SK-N-SH (cell line): ENCODE measurements at regions not wholly inside any gene's neighbourhood (a gene's known extent, or its start where the extent isn't known, plus 50 kb on each side); places are given as distances from the start of the nearest gene placed in this dataset.

Experiments used
- CTCF ChIA-PET: fragments of 300-600, 350-600 bp; formaldehyde crosslinking; extraction: SDS; loops from one replicate; lab custom pipeline; 2021; lab: Yijun Ruan, JAX
- POLR2A ChIA-PET: fragments of 350-600 bp; sonication (Branson Sonifier 250); formaldehyde crosslinking; extraction: SDS; loops from one replicate; lab custom pipeline; 2020; ENCODE audit warnings: antibody characterized with exemption, inconsistent platforms; lab: Yijun Ruan, JAX
- DNase-seq: peaks from one replicate; pipeline ENCODE4 v3.0.0; 2012
- H2AFZ ChIP-seq: fragments of 200-600 bp; sonication (generic); 2 replicates; pipeline ENCODE4 v1.8.1; 2016; ENCODE audit warnings: antibody characterized with exemption, mild to moderate bottlenecking, low read depth
- H3F3A ChIP-seq: fragments of 200-600 bp; sonication (generic); replicated peaks from 2 replicates; pipeline ENCODE3; 2016; ENCODE audit warnings: antibody characterized with exemption, mild to moderate bottlenecking; ENCODE audit not compliant: insufficient read depth
- H3K27ac ChIP-seq, 2 experiments: fragments of 200-500 bp in 1 of 2; fragments of 200-600 bp in 1 of 2; sonication (Bioruptor generic) in 1 of 2; sonication (generic), shearing (Covaris generic) in 1 of 2; 2 replicates each; pipeline versions ENCODE4 v1.5.1 to v1.6.1; 2014 to 2016; ENCODE audit warnings: low read depth in 2 of 2, inconsistent platforms in 1 of 2, low read length in 1 of 2, mild to moderate bottlenecking in 1 of 2, mixed read lengths in 1 of 2
- H3K27me3 ChIP-seq: fragments of 200-600 bp; sonication (generic), shearing (Covaris generic); 2 replicates; pipeline ENCODE4 v1.6.1; 2016; ENCODE audit warnings: mixed run types; ENCODE audit not compliant: insufficient read depth
- H3K36me3 ChIP-seq, 2 experiments: fragments of 200-500 bp in 1 of 2; fragments of 200-600 bp in 1 of 2; sonication (Bioruptor generic) in 1 of 2; sonication (generic) in 1 of 2; replicated peaks in 1 of 2; 2 replicates each; pipeline versions ENCODE3 to v1.5.1; 2014 to 2016; ENCODE audit warnings: low read length in 1 of 2, mild to moderate bottlenecking in 1 of 2; ENCODE audit not compliant: insufficient read depth in 2 of 2, control insufficient read depth in 1 of 2
- H3K4me1 ChIP-seq, 2 experiments: fragments of 200-500 bp in 1 of 2; fragments of 200-600 bp in 1 of 2; sonication (Bioruptor generic) in 1 of 2; sonication (generic), shearing (Covaris generic) in 1 of 2; 2 replicates each; pipeline versions ENCODE4 v1.5.1 to v1.6.1; 2014 to 2016; ENCODE audit warnings: low read depth in 1 of 2, low read length in 1 of 2, mixed run types in 1 of 2; ENCODE audit not compliant: insufficient read depth in 2 of 2, control insufficient read depth in 1 of 2
- H3K4me2 ChIP-seq: fragments of 200-600 bp; sonication (generic), shearing (Covaris generic); 2 replicates; pipeline ENCODE4 v1.6.1; 2017; ENCODE audit warnings: mixed run types
- H3K4me3 ChIP-seq, 2 experiments: fragments of 200-500 bp in 1 of 2; fragments of 200-600 bp in 1 of 2; sonication (Bioruptor generic) in 1 of 2; sonication (generic), shearing (Covaris generic) in 1 of 2; 2 replicates each; pipeline versions ENCODE4 v1.5.1 to v1.8.1; 2014 to 2016; ENCODE audit warnings: low read depth in 2 of 2, inconsistent platforms in 1 of 2, low read length in 1 of 2, mild to moderate bottlenecking in 1 of 2, mixed read lengths in 1 of 2, moderate library complexity in 1 of 2
- H3K79me2 ChIP-seq: fragments of 200-600 bp; sonication (generic); 2 replicates; pipeline ENCODE4 v1.8.1; 2017; ENCODE audit warnings: mild to moderate bottlenecking; ENCODE audit not compliant: insufficient read depth
- H3K9ac ChIP-seq: fragments of 200-600 bp; sonication (generic); 2 replicates; pipeline ENCODE4 v1.6.1; 2017; ENCODE audit warnings: mixed run types
- H3K9me2 ChIP-seq: fragments of 200-600 bp; sonication (generic); 2 replicates; pipeline ENCODE4 v1.6.1; 2017; ENCODE audit warnings: mixed run types
- H3K9me3 ChIP-seq: fragments of 200-600 bp; sonication (generic); 2 replicates; pipeline ENCODE4 v1.6.1; 2017; ENCODE audit warnings: mixed run types, mild to moderate bottlenecking, moderate library complexity
- H4K20me1 ChIP-seq: fragments of 200-600 bp; sonication (generic); 2 replicates; pipeline ENCODE4 v1.6.1; 2017; ENCODE audit warnings: mild to moderate bottlenecking, mixed run types; ENCODE audit not compliant: insufficient read depth
- CHD2 ChIP-seq: fragments of 150-350 bp; IDR thresholded peaks from 2 replicates; pipeline ENCODE4 v1.6.1; 2018; ENCODE audit warnings: low read length; ENCODE audit not compliant: partially characterized antibody
- EP300 ChIP-seq, 2 experiments: IDR thresholded peaks; 2 replicates each; pipeline versions ENCODE4 v1.4.0 to v1.6.1; 2012; ENCODE audit warnings: borderline replicate concordance in 1 of 2, low read depth in 1 of 2, low read length in 1 of 2
- FOXM1 ChIP-seq: IDR thresholded peaks from 2 replicates; pipeline ENCODE4 v1.4.0; 2012; ENCODE audit warnings: low read depth, mild to moderate bottlenecking
- GABPA ChIP-seq: IDR thresholded peaks from 2 replicates; pipeline ENCODE4 v1.4.0; 2012; ENCODE audit warnings: low read depth, mild to moderate bottlenecking
- JUND ChIP-seq: IDR thresholded peaks from 2 replicates; pipeline ENCODE4 v1.4.0; 2012
- MEF2A ChIP-seq: IDR thresholded peaks from 2 replicates; pipeline ENCODE4 v1.4.0; 2012; ENCODE audit warnings: low read depth, borderline replicate concordance
- MXI1 ChIP-seq: IDR thresholded peaks from 2 replicates; pipeline ENCODE4 v1.6.1; 2012; ENCODE audit warnings: mild to moderate bottlenecking, low read depth, low read length, improper control_type of control experiment
- POLR2AphosphoS5 ChIP-seq: IDR thresholded peaks from 2 replicates; pipeline ENCODE4 v1.6.1; 2012; ENCODE audit warnings: low read depth, low read length
- RCOR1 ChIP-seq: fragments of 150-350 bp; IDR thresholded peaks from 2 replicates; pipeline ENCODE4 v1.6.1; 2017; ENCODE audit warnings: antibody characterized with exemption, low read length
- RFX5 ChIP-seq: IDR thresholded peaks from 2 replicates; pipeline ENCODE4 v1.6.1; 2012; ENCODE audit warnings: mild to moderate bottlenecking, improper control_type of control experiment, low read length
- RXRA ChIP-seq: IDR thresholded peaks from 2 replicates; pipeline ENCODE4 v1.4.0; 2012; ENCODE audit warnings: low read depth, mild to moderate bottlenecking, borderline replicate concordance
- SIN3A ChIP-seq: IDR thresholded peaks from 2 replicates; pipeline ENCODE4 v1.6.1; 2012; ENCODE audit warnings: low read depth, mild to moderate bottlenecking, low read length, moderate library complexity, borderline replicate concordance
- SMC3 ChIP-seq: IDR thresholded peaks from 2 replicates; pipeline ENCODE4 v1.6.1; 2012; ENCODE audit warnings: low read depth, low read length, improper control_type of control experiment
- YY1 ChIP-seq: IDR thresholded peaks from 2 replicates; pipeline ENCODE4 v1.4.0; 2012; ENCODE audit warnings: low read depth, mild to moderate bottlenecking
- WGBS: methylation state at CpG from one replicate; pipeline ENCODE4 v1.1.6; 2017; ENCODE audit warnings: low lambda C conversion rate; 5-methylcytosine and 5-hydroxymethylcytosine counted together
- TF ChIP-seq, protein P1 (sequence below): IDR thresholded peaks from 2 replicates; pipeline ENCODE4 v1.4.0; 2012; ENCODE audit warnings: low read depth, borderline replicate concordance
- TF ChIP-seq, protein P2 (sequence below): IDR thresholded peaks from 2 replicates; pipeline ENCODE4 v1.4.0; 2012; ENCODE audit warnings: low read depth, borderline replicate concordance
- TF ChIP-seq, protein P3 (sequence below): IDR thresholded peaks from 2 replicates; pipeline ENCODE4 v1.4.0; 2012; ENCODE audit warnings: low read depth
- TF ChIP-seq, protein P4 (sequence below): fragments of 150-350 bp; IDR thresholded peaks from 2 replicates; pipeline ENCODE4 v1.6.1; 2017; ENCODE audit warnings: antibody characterized with exemption, low read length, low read depth, borderline replicate concordance

DNA sequence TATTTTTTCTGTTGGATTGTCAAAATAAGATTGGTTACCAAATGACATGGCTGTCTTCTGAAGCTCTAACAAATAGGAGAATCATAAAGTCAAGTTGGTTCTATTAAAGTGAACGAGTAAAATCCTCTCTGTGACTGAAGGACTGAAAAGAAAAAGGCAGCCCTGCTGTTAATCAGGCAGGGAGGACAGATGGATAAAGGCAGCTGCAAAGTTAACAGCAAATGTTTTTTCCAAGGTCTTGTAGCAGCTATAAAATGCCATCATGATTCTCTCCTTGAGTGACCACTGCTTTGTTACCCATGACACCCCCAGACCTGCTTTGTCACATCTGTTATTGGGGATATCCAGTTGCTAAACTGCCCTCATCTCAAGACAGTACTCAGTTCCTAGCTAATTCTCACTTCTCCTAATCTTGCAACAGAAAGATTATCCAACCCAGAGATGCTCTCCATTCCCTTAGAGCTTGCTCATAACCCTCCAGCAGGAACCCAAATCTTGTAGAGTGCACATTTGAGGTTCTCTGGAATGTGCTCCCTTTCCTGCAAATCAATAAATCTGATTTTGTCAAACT, 89.7 kb upstream of the PARP8 start:
- 9% methylated on average over 1 of the region's 1 CpG for WGBS
- H3K9ac ChIP-seq, result no peak overlapping the region
- no peaks in the 10 kb centered on the region; the same call in 1 of the 2 replicates for H3K9me3 ChIP-seq
- H3K27ac ChIP-seq, result no peak overlapping the region
- TF ChIP-seq FOXM1, result no peak
- no peak for TF ChIP-seq RXRA
- TF ChIP-seq RCOR1, result no peak
- no peak for TF ChIP-seq POLR2AphosphoS5
- no peak for TF ChIP-seq JUND
- TF ChIP-seq SIN3A, result no peak
- no peak for TF ChIP-seq MXI1
- TF ChIP-seq, protein P1, sequence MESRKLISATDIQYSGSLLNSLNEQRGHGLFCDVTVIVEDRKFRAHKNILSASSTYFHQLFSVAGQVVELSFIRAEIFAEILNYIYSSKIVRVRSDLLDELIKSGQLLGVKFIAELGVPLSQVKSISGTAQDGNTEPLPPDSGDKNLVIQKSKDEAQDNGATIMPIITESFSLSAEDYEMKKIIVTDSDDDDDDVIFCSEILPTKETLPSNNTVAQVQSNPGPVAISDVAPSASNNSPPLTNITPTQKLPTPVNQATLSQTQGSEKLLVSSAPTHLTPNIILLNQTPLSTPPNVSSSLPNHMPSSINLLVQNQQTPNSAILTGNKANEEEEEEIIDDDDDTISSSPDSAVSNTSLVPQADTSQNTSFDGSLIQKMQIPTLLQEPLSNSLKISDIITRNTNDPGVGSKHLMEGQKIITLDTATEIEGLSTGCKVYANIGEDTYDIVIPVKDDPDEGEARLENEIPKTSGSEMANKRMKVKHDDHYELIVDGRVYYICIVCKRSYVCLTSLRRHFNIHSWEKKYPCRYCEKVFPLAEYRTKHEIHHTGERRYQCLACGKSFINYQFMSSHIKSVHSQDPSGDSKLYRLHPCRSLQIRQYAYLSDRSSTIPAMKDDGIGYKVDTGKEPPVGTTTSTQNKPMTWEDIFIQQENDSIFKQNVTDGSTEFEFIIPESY, result no peak
- TF ChIP-seq RFX5, result no peak
- TF ChIP-seq, protein P2, sequence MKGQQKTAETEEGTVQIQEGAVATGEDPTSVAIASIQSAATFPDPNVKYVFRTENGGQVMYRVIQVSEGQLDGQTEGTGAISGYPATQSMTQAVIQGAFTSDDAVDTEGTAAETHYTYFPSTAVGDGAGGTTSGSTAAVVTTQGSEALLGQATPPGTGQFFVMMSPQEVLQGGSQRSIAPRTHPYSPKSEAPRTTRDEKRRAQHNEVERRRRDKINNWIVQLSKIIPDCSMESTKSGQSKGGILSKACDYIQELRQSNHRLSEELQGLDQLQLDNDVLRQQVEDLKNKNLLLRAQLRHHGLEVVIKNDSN, result no peak
- TF ChIP-seq GABPA, result no peak
- no peak for TF ChIP-seq CHD2
- TF ChIP-seq, protein P3, sequence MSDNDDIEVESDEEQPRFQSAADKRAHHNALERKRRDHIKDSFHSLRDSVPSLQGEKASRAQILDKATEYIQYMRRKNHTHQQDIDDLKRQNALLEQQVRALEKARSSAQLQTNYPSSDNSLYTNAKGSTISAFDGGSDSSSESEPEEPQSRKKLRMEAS, result no peak
- TF ChIP-seq SMC3, result no peak
- no peak for TF ChIP-seq YY1
- no peak for TF ChIP-seq MEF2A
- TF ChIP-seq EP300 (IDR thresholded peaks at IDR 0.05; ENCODE audit: borderline replicate concordance in 1 of 2, low read depth in 1 of 2, low read length in 1 of 2), result no peak
- TF ChIP-seq, protein P4, sequence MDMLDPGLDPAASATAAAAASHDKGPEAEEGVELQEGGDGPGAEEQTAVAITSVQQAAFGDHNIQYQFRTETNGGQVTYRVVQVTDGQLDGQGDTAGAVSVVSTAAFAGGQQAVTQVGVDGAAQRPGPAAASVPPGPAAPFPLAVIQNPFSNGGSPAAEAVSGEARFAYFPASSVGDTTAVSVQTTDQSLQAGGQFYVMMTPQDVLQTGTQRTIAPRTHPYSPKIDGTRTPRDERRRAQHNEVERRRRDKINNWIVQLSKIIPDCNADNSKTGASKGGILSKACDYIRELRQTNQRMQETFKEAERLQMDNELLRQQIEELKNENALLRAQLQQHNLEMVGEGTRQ, result no peak
- TF ChIP-seq, all 33 proteins: peak for 0
- Histone ChIP-seq H3K27me3 (no peaks in the 10 kb centered on the region), H3K9me2 (no peaks in the 10 kb centered on the region), H3K4me3 (no peak overlapping the region), H2AFZ (no peak overlapping the region), H3K36me3 (no peaks in the 10 kb centered on the region), H3K4me2 (no peak overlapping the region), H3K4me1 (peaks cover 0 to 13% of the 10 kb centered on the region in 2 experiments; a peak in 2 of 4 replicates), H3K79me2 (no peaks in the 10 kb centered on the region), H3F3A (peaks cover 7% of the 10 kb centered on the region), H4K20me1 (no peaks in the 10 kb centered on the region)
- ChIA-PET POLR2A (no interaction called here), CTCF (interaction anchor here (1.4 kb wide), 1 partner anchor 63 kb away, joined by 3 read pairs; no protein-coding TSS in a partner anchor)
- no peak for DNase-seq
